ENCODE measurements at regions not wholly inside any gene's neighbourhood (a gene's known extent, or its start where the extent isn't known, plus 50 kb on each side); places are given as distances from the start of the nearest gene placed in this dataset.

DNA sequence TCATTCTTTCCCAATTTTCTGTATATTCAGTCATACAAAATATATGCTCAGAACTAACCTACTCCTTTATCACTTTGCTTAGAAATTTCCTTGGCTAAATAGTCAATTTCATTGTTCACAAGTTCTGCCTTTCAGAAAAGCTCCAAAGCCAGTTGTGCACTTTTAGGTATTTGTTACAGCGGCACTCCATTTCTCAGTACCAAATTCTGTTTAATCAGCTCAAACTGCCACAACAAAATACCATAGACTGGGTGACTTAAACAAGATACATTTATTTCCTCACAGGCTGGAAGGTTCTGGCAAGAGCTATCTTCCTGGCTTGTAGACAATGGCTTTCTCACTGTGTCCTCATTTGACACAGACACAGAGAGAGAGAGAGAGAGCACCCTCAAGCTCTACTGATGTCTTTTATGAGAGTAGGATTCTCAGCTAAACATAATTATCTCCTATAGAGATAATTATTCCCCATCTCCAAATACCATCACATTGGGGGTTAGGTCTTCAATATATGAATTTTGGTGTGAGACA is 188.8 kb upstream of the FSTL5 start:
- DNase-seq, result no peak

- DNase-seq, result no peak
Measured at GRCh38 chr4:162350331-162350730, 186.5 kb upstream of the FSTL5 start.

DNA sequence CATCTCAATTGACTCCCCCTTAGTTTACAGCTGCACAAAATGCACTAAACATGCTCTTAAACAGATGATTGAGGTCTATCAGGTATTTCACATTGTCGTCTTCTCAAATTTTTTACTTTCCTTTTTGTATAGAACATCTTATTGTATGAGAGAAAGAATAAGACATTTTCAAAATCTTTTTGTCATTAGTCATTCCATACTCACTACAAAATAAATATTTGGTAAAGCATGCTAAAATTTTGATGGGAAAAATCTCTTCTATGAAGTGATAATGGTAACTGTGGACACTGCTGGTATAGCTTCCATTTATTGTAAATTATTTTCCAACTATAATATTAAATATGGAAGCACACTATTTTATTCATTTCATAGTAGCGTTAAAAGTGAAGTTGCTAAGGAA is 185.6 kb upstream of the FSTL5 start:
- DNase-seq, result no peak

- no peak for DNase-seq
Measured at GRCh38 chr4:162347842-162348213, 184.0 kb upstream of the FSTL5 start.

GRCh38 chr4:162347156-162347841 is 183.5 kb upstream of the FSTL5 start:
- DNase-seq, result no peak

DNA sequence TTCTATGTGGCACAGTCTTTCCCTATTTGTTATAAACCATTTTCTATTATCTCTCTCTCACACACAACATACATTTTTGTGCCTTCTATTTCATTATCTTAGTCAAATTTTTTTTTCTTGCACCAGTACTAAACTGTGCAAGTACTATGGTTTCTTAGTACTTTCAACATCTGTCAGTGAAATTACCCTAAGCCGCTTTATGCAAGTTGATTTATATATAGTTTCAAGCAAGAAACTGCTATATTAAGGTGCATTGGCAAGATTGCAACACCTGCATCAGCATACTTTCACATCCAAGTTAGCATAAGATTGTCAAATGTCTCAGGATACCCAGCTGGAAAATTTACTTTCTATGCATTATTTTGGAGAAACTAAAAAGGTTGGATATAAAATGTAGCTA is 180.2 kb upstream of the FSTL5 start:
- no peak for DNase-seq

DNA sequence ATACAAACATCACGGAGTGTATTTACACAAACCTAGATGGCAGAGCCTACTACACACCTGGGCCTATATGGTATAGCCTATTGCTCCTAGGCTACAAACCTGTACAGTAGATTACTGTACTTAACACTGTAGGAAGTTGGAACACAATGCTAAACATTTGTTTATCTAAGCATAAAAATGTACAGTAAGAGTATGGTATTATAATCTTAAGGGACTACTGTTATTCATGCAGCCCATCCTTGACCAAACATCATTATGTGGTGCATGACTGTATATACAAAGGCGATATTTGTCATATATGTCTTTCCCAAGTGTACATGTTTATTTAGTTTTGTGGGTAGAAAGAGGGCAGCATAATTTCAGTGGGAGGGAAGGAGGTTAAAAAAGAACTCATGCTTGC is 177.7 kb upstream of the FSTL5 start:
- DNase-seq, result no peak

DNA sequence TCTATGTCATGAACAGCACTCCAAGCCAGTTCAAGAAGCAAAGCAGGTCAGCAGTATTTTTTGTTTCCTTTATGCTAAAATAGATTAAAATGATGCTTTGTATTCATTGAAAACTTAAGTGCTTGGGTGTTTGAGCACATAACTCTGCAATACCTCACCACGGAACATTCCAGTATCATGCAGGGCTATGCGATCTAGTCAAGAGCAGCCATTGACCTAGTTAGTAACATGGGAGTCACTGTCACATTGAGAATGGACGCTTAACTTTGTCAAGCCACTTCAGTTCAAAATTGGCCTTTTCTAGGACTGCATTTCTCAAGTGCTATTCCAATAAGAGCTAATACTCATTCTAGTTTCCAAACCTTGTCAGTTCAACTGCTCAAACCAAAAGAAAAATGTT is 160.1 kb upstream of the FSTL5 start:
- DNase-seq, result no peak

DNA sequence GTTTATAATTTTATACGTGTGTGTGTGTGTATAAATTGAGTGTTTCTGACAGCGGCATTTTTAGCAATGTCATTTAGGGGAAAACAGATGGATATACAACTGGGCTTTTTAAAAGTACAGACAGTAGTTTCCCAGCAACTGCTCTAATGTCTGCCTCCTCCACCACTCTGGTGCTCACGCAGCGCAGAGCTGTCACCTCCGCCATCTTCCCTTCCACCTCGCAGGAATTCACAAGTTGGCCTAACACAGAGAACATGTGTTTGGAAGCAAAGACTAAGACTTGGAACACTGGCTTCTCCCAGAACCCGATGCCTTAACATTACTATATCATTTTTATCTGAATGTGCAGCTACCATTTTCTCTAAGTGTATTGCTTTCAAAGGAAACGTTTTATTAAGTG is 158.3 kb upstream of the FSTL5 start:
- no peak for DNase-seq

DNA sequence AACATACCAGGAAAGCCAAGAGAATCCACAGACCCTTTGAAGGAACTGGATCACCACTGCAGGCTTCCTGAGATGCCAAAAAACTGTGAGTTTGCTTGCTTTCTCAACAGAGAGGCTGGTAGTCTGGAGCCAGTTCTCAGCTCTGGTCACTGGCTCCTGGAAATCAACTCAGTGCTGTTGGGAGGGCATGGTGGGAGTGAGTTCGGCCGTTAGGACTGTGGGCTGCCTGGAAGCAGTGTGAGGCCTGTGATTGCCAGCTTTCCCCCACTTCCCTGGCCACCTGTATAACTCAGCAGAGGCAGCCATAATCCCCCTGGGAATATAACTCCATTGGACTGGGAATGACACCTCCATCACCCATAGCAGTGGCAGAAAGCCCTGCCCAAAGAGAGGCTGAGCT is 122.0 kb upstream of the FSTL5 start:
- no peak for DNase-seq

GRCh38 chr4:162282684-162283083 is 118.9 kb upstream of the FSTL5 start:
- no peak for DNase-seq

- DNase-seq, result no peak
Measured at GRCh38 chr4:162274354-162274753, 110.6 kb upstream of the FSTL5 start.

GRCh38 chr4:162272215-162272614 is 108.4 kb upstream of the FSTL5 start:
- no peak for DNase-seq

GRCh38 chr4:162268911-162269310 is 105.1 kb upstream of the FSTL5 start:
- no peak for DNase-seq

- DNase-seq, result no peak
Measured at GRCh38 chr4:162265802-162266201, 102.0 kb upstream of the FSTL5 start.

DNA sequence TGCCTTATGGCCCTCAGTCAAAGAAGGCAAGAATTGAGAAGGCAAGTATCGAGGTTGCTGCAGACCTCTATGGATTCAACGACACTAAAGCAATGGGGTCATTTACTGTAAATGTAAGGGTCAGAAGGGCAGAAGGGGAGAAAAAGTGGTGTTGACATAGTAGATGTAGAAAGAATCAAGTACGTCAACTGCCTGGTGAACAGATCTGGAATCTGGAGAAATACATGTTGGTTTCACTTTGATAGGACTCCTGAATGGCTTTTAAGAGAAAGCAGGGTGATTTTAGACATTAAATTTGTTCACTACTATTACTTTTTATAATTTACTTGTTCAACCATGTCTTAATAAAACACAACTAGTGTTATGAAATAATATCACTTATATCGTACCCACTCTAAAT is 81.3 kb upstream of the FSTL5 start:
- no peak for DNase-seq

DNA sequence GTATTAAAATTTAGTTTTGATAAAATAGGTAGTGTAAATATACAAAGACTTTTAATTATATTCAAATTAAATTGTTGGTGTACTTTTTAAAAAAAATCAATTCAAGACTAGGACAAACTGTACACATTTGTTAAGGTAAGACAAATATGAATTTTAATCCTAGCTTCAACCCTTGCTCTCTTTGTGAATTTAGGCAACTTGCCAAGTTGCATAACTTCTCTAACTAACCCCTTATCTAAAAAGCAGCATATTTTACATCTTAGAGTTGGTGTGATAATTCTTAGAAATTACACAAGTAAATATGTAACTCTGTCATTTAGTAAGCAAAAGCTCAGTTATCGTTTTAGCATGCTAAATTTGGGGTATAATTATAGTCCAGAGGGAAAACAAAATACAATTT is 78.1 kb upstream of the FSTL5 start:
- DNase-seq, result no peak

DNA sequence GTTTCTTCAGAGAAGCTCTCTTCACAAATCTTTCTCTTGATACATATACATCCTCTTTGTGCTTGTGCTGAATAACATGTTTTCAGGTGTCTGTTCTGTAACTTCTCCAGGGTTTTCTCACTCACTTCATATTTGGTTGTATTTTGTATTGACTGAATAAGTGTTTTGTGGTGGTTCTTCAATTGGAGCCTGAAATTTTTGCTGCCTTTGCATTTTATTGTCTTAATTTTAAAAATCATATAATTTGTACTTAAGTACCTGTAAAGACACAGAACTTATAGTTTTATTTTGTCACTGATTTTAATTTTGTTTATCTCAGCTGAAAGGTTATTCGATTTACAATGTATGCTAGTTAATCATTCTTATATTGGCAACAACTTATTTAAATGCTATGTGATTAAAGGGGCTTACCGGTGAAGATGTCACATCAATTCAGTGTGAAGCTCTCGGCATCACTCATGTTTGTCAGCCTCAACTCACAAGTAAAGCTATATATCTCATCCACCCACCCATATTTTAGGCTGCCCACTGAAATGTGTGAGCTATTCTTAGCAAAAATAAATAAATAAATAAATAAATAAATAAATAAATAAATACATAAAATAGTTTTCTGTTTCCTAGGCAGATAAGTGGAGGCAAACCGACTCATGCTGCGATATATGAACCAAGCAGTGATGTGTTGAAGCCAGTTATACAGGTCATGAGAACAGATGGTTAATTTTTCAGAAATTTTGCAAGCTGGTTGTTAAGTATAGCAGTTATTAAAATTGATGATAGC is 76.4 kb upstream of the FSTL5 start:
- no peak for DNase-seq

- DNase-seq, result no peak
Measured at GRCh38 chr4:162237676-162238075, 73.9 kb upstream of the FSTL5 start.

GRCh38 chr4:162234595-162234994 is 70.8 kb upstream of the FSTL5 start:
- DNase-seq, result no peak

DNA sequence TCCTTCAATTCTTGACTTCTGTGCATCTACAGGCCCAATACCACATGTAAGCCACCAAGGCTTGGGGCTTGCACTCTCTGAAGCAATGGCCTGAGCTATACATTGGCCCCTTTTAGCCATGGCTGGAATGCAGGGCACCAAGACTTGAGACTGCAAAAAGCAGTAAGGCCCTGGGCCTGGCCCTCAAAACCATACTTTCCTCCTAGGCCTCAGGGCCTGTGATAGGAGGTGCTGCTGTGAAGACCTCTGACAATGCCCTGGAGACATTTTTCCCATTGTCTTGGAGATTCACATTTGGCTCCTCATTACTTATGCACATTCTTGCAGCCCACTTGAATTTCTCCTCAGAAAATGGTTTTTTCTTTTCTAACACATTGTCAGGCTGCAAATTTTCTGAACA is 68.5 kb upstream of the FSTL5 start:
- DNase-seq, result no peak

GRCh38 chr4:162229670-162230069 is 65.9 kb upstream of the FSTL5 start:
- DNase-seq, result no peak

DNA sequence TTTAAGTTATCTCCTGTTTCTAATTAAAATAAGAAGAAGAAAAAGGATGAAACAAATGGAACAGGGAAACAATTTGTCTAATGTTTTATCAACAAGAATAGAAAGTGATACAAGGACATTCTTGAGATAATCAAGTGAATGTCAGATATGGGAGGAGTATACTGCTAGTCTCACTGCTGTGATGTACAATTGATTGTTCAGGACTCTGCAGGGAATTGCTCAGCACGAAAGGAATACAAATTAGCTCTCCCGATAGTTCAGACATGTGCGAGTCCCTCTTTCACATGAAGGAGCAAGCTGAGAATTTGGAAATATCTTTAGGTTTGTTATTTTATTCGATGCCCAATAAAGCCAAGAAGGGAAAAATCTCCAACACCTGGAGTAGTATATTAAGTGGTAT is 57.3 kb upstream of the FSTL5 start:
- no peak for DNase-seq
